Heart right ventricle (tissue), 16 donors: ENCODE measurements at regions not wholly inside any gene's neighbourhood (a gene's known extent, or its start where the extent isn't known, plus 50 kb on each side); places are given as distances from the start of the nearest gene placed in this dataset.
A peak's percentile ranks its signal among the peaks of the same experiment; 100 is the strongest.

ENCODE experiments used
- ATAC-seq, 8 donors: fragments of 200-7000 bp; cut with Tn5 transposase; one replicate each; pipeline ENCODE4 v1.9.1; 2020; ENCODE audit warnings: mild to moderate bottlenecking in 8 of 8, moderate library complexity in 8 of 8, moderate number of reproducible peaks in 1 of 8
- DNase-seq, 2 donors: peaks; one replicate each; pipeline ENCODE4 v3.0.0-alpha.2; 2020
- H3K27ac ChIP-seq, 10 donors: fragments of 200-600 bp; sonication (generic) in 2 of 10; one replicate each; pipeline versions ENCODE4 v1.5.0 to v1.8.0; 2020 to 2022; ENCODE audit warnings: mild to moderate bottlenecking in 3 of 10
- H3K27me3 ChIP-seq, 7 donors: fragments of 200-600 bp; one replicate each; pipeline ENCODE4 v1.8.0; 2021 to 2022; ENCODE audit warnings: mild to moderate bottlenecking in 2 of 7
- H3K36me3 ChIP-seq, 9 donors: fragments of 200-600 bp; sonication (generic) in 1 of 9; one replicate each; pipeline versions ENCODE4 v1.5.0 to v1.8.0; 2020 to 2022; ENCODE audit warnings: mild to moderate bottlenecking in 2 of 9
- H3K4me1 ChIP-seq, 9 donors: fragments of 200-600 bp; sonication (generic) in 1 of 9; one replicate each; pipeline versions ENCODE4 v1.5.0 to v1.8.0; 2020 to 2022; ENCODE audit warnings: mild to moderate bottlenecking in 4 of 9
- H3K4me3 ChIP-seq, 10 donors: fragments of 200-600 bp; sonication (generic) in 2 of 10; one replicate each; pipeline versions ENCODE4 v1.5.0 to v1.8.0; 2020 to 2022; ENCODE audit warnings: mild to moderate bottlenecking in 7 of 10, moderate library complexity in 2 of 10
- H3K9me3 ChIP-seq, 11 donors: fragments of 200-600 bp in 10 of 11; sonication (generic) in 2 of 11; one replicate each; pipeline versions ENCODE4 v1.5.0 to v1.8.0; 2013 to 2022; ENCODE audit warnings: mild to moderate bottlenecking in 2 of 11, control low read depth in 1 of 11, moderate library complexity in 1 of 11
- CTCF ChIP-seq, 9 donors: fragments of 200-600 bp; sonication (generic) in 2 of 9; IDR thresholded peaks; one replicate each; pipeline versions ENCODE4 v1.5.0 to v1.8.0; 2021 to 2022; ENCODE audit warnings: antibody characterized with exemption in 9 of 9, mild to moderate bottlenecking in 5 of 9, moderate library complexity in 1 of 9
- WGBS, 2 donors: extraction: QIAGEN DNeasy Blood & Tissue Kit; methylation state at CpG; one replicate each; pipeline ENCODE4 v1.1.7; 2013; ENCODE audit warnings: inconsistent platforms in 1 of 2; 5-methylcytosine and 5-hydroxymethylcytosine counted together
- intact Hi-C, 10 donors: fragments of 100-400 bp; cut with DNase I; formaldehyde crosslinking; loops; one replicate each; pipeline versions ENCODE4 v1.11.1 to v1.14.2; 2022
- donor health status: Arrhythmogenic right ventricular cardiomyopathy.
- donor health status: ischemic (EF 13 %, LVEDD 7.1; RV severe dilation, severe dysfunction).
- donor health status: healthy with polysubstance abuse.
- donor health status: DM: no; HTN: yes; CAD: no.
- donor health status: DM: no; HTN: no; CAD: no.
- donor health status: ischemic (EF 25% LVEDD 6.9; RV normal size, moderate dysfunction).
- donor health status: ischemic (EF 25% LVEDD 5.7; RV mildly dilated, moderate dysfunction).
- donor health status: healthy.
- donor health status: DM: yes; HTN: yes; CAD: no.
- donor health status: Ischemic cardiomyopathy.
- donor health status: ischemic (EF 35%, LVEDD 5.7; RV mildly dilated, moderate dysfunction).
- donor health status: nonischemic (EF 11% LVEDD 7.7; RV severe dilation, severe dysfunction).
- donor health status: DM: yes; HTN: yes; CAD: no.
- donor health status: PGD.
- donor health status: ischemic (EF 29% LVEDD 5.4; RV normal size, mild dysfunction).
- donor health status: nonischemic (EF 23%, LVEDD 6.1; RV moderate dilation, normal function).

- no peak overlapping the region for H3K27ac ChIP-seq
- no peak for ATAC-seq
- no peak for TF ChIP-seq CTCF (IDR thresholded peaks at IDR 0.05)
- DNase-seq, result no peak
- WGBS, 2 donors, result 76 to 78% methylated on average over 9 of the region's 9 CpGs
- no peaks in the 10 kb centered on the region for H3K27me3 ChIP-seq
- H3K4me1 ChIP-seq, result no peaks in the 10 kb centered on the region
- intact Hi-C loops, result loop anchor here in 8 of 10 donors (5.0 to 10.0 kb wide), 5 partner anchors 89 to 449 kb away; partner anchors contain the start of gene GBP6 (in 1 of the 8)
- no peaks in the 10 kb centered on the region for H3K9me3 ChIP-seq
- H3K36me3 ChIP-seq, result no peaks in the 10 kb centered on the region
- H3K4me3 ChIP-seq, result no peak overlapping the region
Observed at GRCh38 chr1:89453123-89453972, 71.3 kb upstream of the LRRC8B start.

- no peaks in the 10 kb centered on the region for H3K27me3 ChIP-seq
- 37 to 38% methylated on average over 7 of the region's 7 CpGs for WGBS, 2 donors
- no peaks in the 10 kb centered on the region for H3K4me1 ChIP-seq
- TF ChIP-seq CTCF (IDR thresholded peaks at IDR 0.05), result peak; percentile 53 to 81 (median 68)
- peak in 1 of 8 donors; percentile 61 for ATAC-seq
- intact Hi-C loops, result loop anchor here (2.0 to 10.0 kb wide), 10 partner anchors 90 to 458 kb away; partner anchors contain the start of gene GBP6 (in 2 of the 10)
- H3K27ac ChIP-seq, result no peak overlapping the region
- peak in 1 of 2 donors; percentile 39 for DNase-seq
- no peaks in the 10 kb centered on the region for H3K36me3 ChIP-seq
- H3K4me3 ChIP-seq, result no peak overlapping the region
- H3K9me3 ChIP-seq, result no peaks in the 10 kb centered on the region
Observed at GRCh38 chr1:89454845-89455521, 69.6 kb upstream of the LRRC8B start.

- WGBS, 2 donors, result 86 to 100% methylated on average over 1 of the region's 1 CpG
- ATAC-seq (no peak), DNase-seq (no peak)
- TF ChIP-seq CTCF (IDR thresholded peaks at IDR 0.05), result no peak
- Histone ChIP-seq H3K9me3 (no peaks in the 10 kb centered on the region), H3K4me1 (no peaks in the 10 kb centered on the region), H3K27me3 (peaks cover 0 to 3% (median 0%) of the 10 kb centered on the region in 7 donors), H3K36me3 (no peaks in the 10 kb centered on the region), H3K4me3 (no peak overlapping the region), H3K27ac (no peak overlapping the region)
- intact Hi-C loops, result loop anchor here (2.0 to 10.0 kb wide), 8 partner anchors 92 to 460 kb away; partner anchors contain the start of gene GBP6 (in 2 of the 10)
Observed at GRCh38 chr1:89457046-89457445, 67.6 kb upstream of the LRRC8B start.

- intact Hi-C loops, result loop anchor here in 9 of 10 donors (5.0 to 10.0 kb wide), 7 partner anchors 94 to 462 kb away; partner anchors contain the start of gene GBP6 (in 2 of the 9)
Observed at GRCh38 chr1:89459081-89459480, 65.5 kb upstream of the LRRC8B start.

More at GRCh38 chr1:89459081-89459480, 65.5 kb upstream of the LRRC8B start:
- DNase-seq, result no peak
- Histone ChIP-seq H3K36me3 (no peaks in the 10 kb centered on the region), H3K4me3 (no peak overlapping the region), H3K4me1 (no peaks in the 10 kb centered on the region), H3K27me3 (peaks cover 0 to 22% (median 8%) of the 10 kb centered on the region in 7 donors), H3K27ac (no peak overlapping the region), H3K9me3 (no peaks in the 10 kb centered on the region)
- WGBS, 2 donors, result 93 to 95% methylated on average over 2 of the region's 2 CpGs
- no peak for ATAC-seq
- no peak for TF ChIP-seq CTCF (IDR thresholded peaks at IDR 0.05)
